GM23338 (cell line): ENCODE measurements at regions not wholly inside any gene's neighbourhood (a gene's known extent, or its start where the extent isn't known, plus 50 kb on each side); places are given as distances from the start of the nearest gene placed in this dataset.

Source experiments
- ATAC-seq: fragments of 200-7000 bp; cut with Tn5 transposase; 3 replicates; pipeline ENCODE4 v1.9.1; 2020
- DNase-seq: peaks from one replicate; pipeline ENCODE4 v3.0.0-alpha.2; 2015; ENCODE audit warnings: low spot score
- H2AFZ ChIP-seq: fragments of 200-600 bp; sonication (generic); 2 replicates; pipeline ENCODE4 v1.8.0; 2016; ENCODE audit warnings: antibody characterized with exemption, mild to moderate bottlenecking, moderate library complexity
- H3F3A ChIP-seq: fragments of 200-600 bp; sonication (generic); replicated peaks from 2 replicates; pipeline ENCODE4 v1.8.0; 2017; ENCODE audit warnings: antibody characterized with exemption, mixed run types, low read depth
- H3K27ac ChIP-seq: fragments of 200-600 bp; sonication (generic); 2 replicates; pipeline ENCODE4 v1.6.1; 2016; ENCODE audit warnings: low read depth
- H3K27me3 ChIP-seq: fragments of 200-600 bp; sonication (generic); 2 replicates; pipeline ENCODE4 v1.8.0; 2016; ENCODE audit warnings: mild to moderate bottlenecking, mixed run types, moderate library complexity; ENCODE audit not compliant: insufficient read depth
- H3K36me3 ChIP-seq: fragments of 200-600 bp; sonication (generic); 2 replicates; pipeline ENCODE4 v1.8.0; 2016; ENCODE audit warnings: mild to moderate bottlenecking; ENCODE audit not compliant: insufficient read depth
- H3K4me1 ChIP-seq: fragments of 200-600 bp; sonication (generic); 2 replicates; pipeline ENCODE4 v1.8.0; 2016; ENCODE audit warnings: mild to moderate bottlenecking, moderate library complexity; ENCODE audit not compliant: insufficient read depth
- H3K4me2 ChIP-seq: fragments of 200-600 bp; sonication (generic); 2 replicates; pipeline ENCODE4 v1.7.1; 2017; ENCODE audit warnings: mixed run types
- H3K4me3 ChIP-seq: fragments of 200-600 bp; sonication (generic); 2 replicates; pipeline ENCODE4 v1.6.1; 2016; ENCODE audit warnings: mixed run types
- H3K79me2 ChIP-seq: fragments of 200-600 bp; sonication (generic); replicated peaks from 2 replicates; pipeline ENCODE4 v1.8.0; 2017; ENCODE audit warnings: mild to moderate bottlenecking; ENCODE audit not compliant: insufficient read depth
- H3K9me2 ChIP-seq: fragments of 200-600 bp; sonication (generic); 2 replicates; pipeline ENCODE4 v1.8.0; 2017; ENCODE audit not compliant: insufficient read depth
- H4K20me1 ChIP-seq: fragments of 200-600 bp; sonication (generic); replicated peaks from 2 replicates; pipeline ENCODE4 v1.8.0; 2017; ENCODE audit warnings: mild to moderate bottlenecking; ENCODE audit not compliant: insufficient read depth
- H3K27ac Mint-ChIP-seq: 2 replicates; pipeline ENCODE4 v1.8.0; 2020; ENCODE audit warnings: inconsistent platforms, mild to moderate bottlenecking, moderate library complexity, mixed read lengths
- H3K27me3 Mint-ChIP-seq: 3 replicates; pipeline ENCODE4 v1.8.0; 2022; ENCODE audit warnings: low read depth, mild to moderate bottlenecking, moderate library complexity, mixed read lengths, inconsistent platforms; ENCODE audit not compliant: insufficient read depth, poor library complexity
- H3K36me3 Mint-ChIP-seq: 3 replicates; pipeline ENCODE4 v1.8.0; 2021; ENCODE audit warnings: low read depth, mild to moderate bottlenecking, inconsistent platforms, moderate library complexity, mixed read lengths
- H3K4me1 Mint-ChIP-seq: 3 replicates; pipeline ENCODE4 v1.8.0; 2020; ENCODE audit warnings: mild to moderate bottlenecking, inconsistent platforms, mixed read lengths
- H3K4me3 Mint-ChIP-seq: 3 replicates; pipeline ENCODE4 v1.8.0; 2021; ENCODE audit warnings: moderate library complexity, mild to moderate bottlenecking, inconsistent platforms, mixed read lengths
- H3K9me3 Mint-ChIP-seq: 3 replicates; pipeline ENCODE4 v1.8.0; 2020; ENCODE audit warnings: moderate library complexity, mild to moderate bottlenecking, inconsistent platforms, mixed read lengths
- CREB1 ChIP-seq: fragments of 250-450 bp; sonication (Bioruptor Pico); IDR thresholded peaks from 2 replicates; pipeline ENCODE4 v1.5.0; 2020; ENCODE audit warnings: low read depth, mild to moderate bottlenecking, moderate library complexity
- CTCF ChIP-seq, 2 experiments: fragments of 200-600 bp in 1 of 2; sonication (generic) in 1 of 2; conservative IDR thresholded peaks; 2 replicates each; pipeline versions ENCODE4 v1.5.1 to v1.6.1; 2016 to 2017; ENCODE audit warnings: antibody characterized with exemption in 2 of 2, low read depth in 2 of 2, mild to moderate bottlenecking in 2 of 2, moderate library complexity in 1 of 2
- ETS1 ChIP-seq: IDR thresholded peaks from 2 replicates; pipeline ENCODE4 v1.6.1; 2016; ENCODE audit warnings: antibody characterized with exemption
- EZH2 ChIP-seq: fragments of 200-600 bp; sonication (generic); IDR thresholded peaks from one replicate; pipeline ENCODE4 v1.8.0; 2017; ENCODE audit warnings: antibody characterized with exemption, mild to moderate bottlenecking, low read depth; ENCODE audit not compliant: unreplicated experiment
- EZH2phosphoT487 ChIP-seq: fragments of 200-600 bp; sonication (generic); IDR thresholded peaks from one replicate; pipeline ENCODE4 v1.8.1; 2018; ENCODE audit warnings: antibody characterized with exemption; ENCODE audit not compliant: unreplicated experiment
- JUNB ChIP-seq: IDR thresholded peaks from one replicate; pipeline ENCODE4 v1.6.1; 2016; ENCODE audit warnings: antibody characterized with exemption; ENCODE audit not compliant: unreplicated experiment
- NANOG ChIP-seq: IDR thresholded peaks from 2 replicates; pipeline ENCODE4 v1.6.1; 2016; ENCODE audit warnings: antibody characterized with exemption, borderline replicate concordance
- POLR2AphosphoS5 ChIP-seq: IDR thresholded peaks from 2 replicates; pipeline ENCODE4 v1.6.1; 2016; ENCODE audit warnings: antibody characterized with exemption, low read depth
- REST ChIP-seq: IDR thresholded peaks from one replicate; pipeline ENCODE4 v1.6.1; 2018; ENCODE audit warnings: antibody characterized with exemption; ENCODE audit not compliant: unreplicated experiment
- STAT1 ChIP-seq: IDR thresholded peaks from one replicate; pipeline ENCODE4 v1.6.1; 2016; ENCODE audit warnings: antibody characterized with exemption; ENCODE audit not compliant: unreplicated experiment
- ZNF114 ChIP-seq: fragments of 250-450 bp; sonication (Bioruptor Pico); IDR thresholded peaks from 2 replicates; pipeline ENCODE4 v1.5.0; 2020; ENCODE audit warnings: mild to moderate bottlenecking, moderate library complexity
- ZNF331 ChIP-seq: fragments of 250-450 bp; sonication (Bioruptor Pico); IDR thresholded peaks from 2 replicates; pipeline ENCODE4 v1.5.0; 2020; ENCODE audit warnings: low read depth, mild to moderate bottlenecking, moderate library complexity
- ZNF462 ChIP-seq: fragments of 250-450 bp; sonication (Bioruptor Pico); IDR thresholded peaks from 2 replicates; pipeline ENCODE4 v1.5.0; 2020; ENCODE audit warnings: mild to moderate bottlenecking, moderate library complexity

- peak; percentile 79 for ATAC-seq
- H3K36me3 Mint-ChIP-seq: no peaks in the 10 kb centered on the region
- H3K79me2 ChIP-seq: no peaks in the 10 kb centered on the region
- H3K9me2 ChIP-seq: 0 out of 2 replicates have a peak, but pooled peaks cover 4% of the 10 kb centered on the region
- no peaks in the 10 kb centered on the region for H3K27me3 Mint-ChIP-seq
- no peaks in the 10 kb centered on the region; the same call in 2 of the 3 replicates for H3K9me3 Mint-ChIP-seq
- TF ChIP-seq EZH2 (no peak), NANOG (no peak), JUNB (no peak), POLR2AphosphoS5 (no peak), ZNF331 (CRISPR knock-in tag) (no peak), ETS1 (no peak), CREB1 (CRISPR knock-in tag) (no peak), ZNF462 (no peak), EZH2phosphoT487 (no peak), STAT1 (no peak), CTCF (conservative IDR thresholded peaks at IDR 0.05; ENCODE audit: low read depth in 2 of 2) (no peak), REST (no peak), ZNF114 (CRISPR knock-in tag) (no peak)
- no peak overlapping the region for H3K27ac ChIP-seq
- no peaks in the 10 kb centered on the region for H3K27me3 ChIP-seq
- H3F3A ChIP-seq: no peaks in the 10 kb centered on the region
- no peak overlapping the region for H3K4me3 Mint-ChIP-seq
- peak overlapping the region; percentile 33; the same call in 1 of the 2 replicates for H3K27ac Mint-ChIP-seq
- H3K4me3 ChIP-seq: no peak overlapping the region
- no peak overlapping the region for H3K4me2 ChIP-seq
- H4K20me1 ChIP-seq: no peaks in the 10 kb centered on the region
- no peaks in the 10 kb centered on the region; the same call in 1 of the 2 replicates for H3K4me1 ChIP-seq
- H3K36me3 ChIP-seq: no peaks in the 10 kb centered on the region
- peaks cover 29% of the 10 kb centered on the region; the same call in 2 of the 3 replicates for H3K4me1 Mint-ChIP-seq
- peak; percentile 43 for DNase-seq
- H2AFZ ChIP-seq: no peak overlapping the region
These were observed 367.6 kb upstream of the TSHZ3 start for GRCh38 chr19:31716826-31717225.
